OCI-LY7 (cell line): ENCODE measurements at regions not wholly inside any gene's neighbourhood (a gene's known extent, or its start where the extent isn't known, plus 50 kb on each side); places are given as distances from the start of the nearest gene placed in this dataset.

ENCODE experiments used
- BruUV-seq: library from RNA; stranded (reverse); fragments of 400-500 nt; replicated peaks from 2 replicates; lab custom pipeline; 2021; lab: Mats Ljungman, UMichigan
- CTCF ChIA-PET: fragments of 300-600 bp; sonication (Branson Sonifier 250); formaldehyde crosslinking; loops from one replicate; lab custom pipeline; 2022; ENCODE audit warnings: antibody characterized with exemption; ENCODE audit not compliant: unreplicated experiment; lab: Charles Lee
- POLR2A ChIA-PET: fragments of 300-600 bp; sonication (Branson Sonifier 250); formaldehyde crosslinking; loops from one replicate; lab custom pipeline; 2022; ENCODE audit warnings: antibody characterized with exemption; lab: Charles Lee
- DNase-seq: peaks from one replicate; pipeline ENCODE4 v3.0.0-alpha.2; 2015; ENCODE audit warnings: low spot score
- H2AFZ ChIP-seq: fragments of 200-600 bp; sonication (generic), shearing (Covaris generic); 2 replicates; pipeline ENCODE4 v1.6.1; 2014; ENCODE audit warnings: mild to moderate bottlenecking, antibody characterized with exemption, low read length, moderate library complexity
- H3K27ac ChIP-seq: fragments of 200-600 bp; sonication (generic); 2 replicates; pipeline ENCODE4 v1.5.1; 2014; ENCODE audit warnings: mixed run types, low read depth, mild to moderate bottlenecking, moderate library complexity, low read length, inconsistent platforms; ENCODE audit not compliant: poor library complexity, severe bottlenecking
- H3K36me3 ChIP-seq: fragments of 200-600 bp; sonication (generic); 2 replicates; pipeline ENCODE4 v1.6.1; 2014; ENCODE audit warnings: mild to moderate bottlenecking, antibody characterized with exemption, low read length, moderate library complexity, mixed read lengths; ENCODE audit not compliant: insufficient read depth
- H3K4me1 ChIP-seq: fragments of 200-600 bp; sonication (generic); 2 replicates; pipeline ENCODE4 v1.5.1; 2014; ENCODE audit warnings: mild to moderate bottlenecking, low read length; ENCODE audit not compliant: insufficient read depth, poor library complexity, severe bottlenecking
- H3K4me2 ChIP-seq: fragments of 200-600 bp; sonication (generic); 2 replicates; pipeline ENCODE4 v1.6.1; 2014; ENCODE audit warnings: mild to moderate bottlenecking, low read length
- H3K4me3 ChIP-seq: fragments of 200-600 bp; sonication (generic); 2 replicates; pipeline ENCODE4 v1.5.1; 2014; ENCODE audit warnings: mild to moderate bottlenecking, low read depth, low read length; ENCODE audit not compliant: poor library complexity, severe bottlenecking
- H3K79me2 ChIP-seq: fragments of 200-600 bp; sonication (generic); 2 replicates; pipeline ENCODE4 v1.6.1; 2016; ENCODE audit warnings: low read depth, mild to moderate bottlenecking, low read length, moderate library complexity, mixed read lengths; ENCODE audit not compliant: insufficient read depth
- H3K9me2 ChIP-seq: fragments of 200-600 bp; sonication (generic); 2 replicates; pipeline ENCODE4 v1.6.1; 2016; ENCODE audit warnings: mild to moderate bottlenecking, low read length, mixed read lengths; ENCODE audit not compliant: insufficient read depth
- H3K9me3 ChIP-seq: fragments of 200-600 bp; sonication (generic); 2 replicates; pipeline ENCODE4 v1.6.1; 2014; ENCODE audit warnings: mild to moderate bottlenecking, mixed run types, low read length, mixed read lengths
- H4K20me1 ChIP-seq: fragments of 200-600 bp; sonication (generic); 2 replicates; pipeline ENCODE4 v1.6.1; 2014; ENCODE audit warnings: mild to moderate bottlenecking, antibody characterized with exemption, low read length, moderate library complexity, mixed read lengths; ENCODE audit not compliant: insufficient read depth
- EZH2phosphoT487 ChIP-seq: fragments of 200-600 bp; sonication (generic); IDR thresholded peaks from 2 replicates; pipeline ENCODE4 v1.6.1; 2018; ENCODE audit warnings: low read depth, borderline replicate concordance, mild to moderate bottlenecking, mixed run types, antibody characterized with exemption, low read length, moderate library complexity, mixed read lengths
- intact Hi-C: fragments of 100-400 bp; cut with micrococcal nuclease; formaldehyde crosslinking; loops from one replicate; pipeline ENCODE4 v1.10.0; 2022; ENCODE audit not compliant: unreplicated experiment
- TF ChIP-seq, protein P1 (sequence below): fragments of 200-600 bp; sonication (generic); conservative IDR thresholded peaks from 2 replicates; pipeline ENCODE4 v1.5.1; 2014; ENCODE audit warnings: mild to moderate bottlenecking, antibody characterized with exemption, low read length, moderate library complexity, mixed read lengths

DNA sequence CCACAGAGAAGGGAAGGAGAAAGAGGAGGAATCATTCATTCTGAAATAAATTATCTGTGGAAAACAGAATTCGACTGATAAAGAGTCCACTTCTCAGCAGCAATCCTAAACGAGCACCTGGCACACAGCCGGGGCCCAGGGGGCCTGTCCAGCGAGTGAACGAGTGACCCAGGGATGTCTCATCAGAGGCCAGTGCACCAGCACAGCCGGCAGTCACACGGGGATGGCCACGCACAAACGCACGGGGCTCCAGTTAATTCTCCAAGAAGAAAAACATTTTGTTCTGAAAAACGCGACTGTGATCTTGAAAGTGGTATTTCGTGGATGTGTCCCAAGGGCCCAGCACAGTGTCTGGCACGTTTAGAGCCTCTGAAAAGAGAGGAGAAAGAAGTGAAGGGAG, 154.6 kb downstream of the BRD1 start:
- no peak overlapping the region for H3K4me3 ChIP-seq
- ChIA-PET POLR2A (no interaction called here), CTCF (no interaction called here)
- H2AFZ ChIP-seq: no peak overlapping the region
- no peak for TF ChIP-seq EZH2phosphoT487
- TF ChIP-seq, protein P1, sequence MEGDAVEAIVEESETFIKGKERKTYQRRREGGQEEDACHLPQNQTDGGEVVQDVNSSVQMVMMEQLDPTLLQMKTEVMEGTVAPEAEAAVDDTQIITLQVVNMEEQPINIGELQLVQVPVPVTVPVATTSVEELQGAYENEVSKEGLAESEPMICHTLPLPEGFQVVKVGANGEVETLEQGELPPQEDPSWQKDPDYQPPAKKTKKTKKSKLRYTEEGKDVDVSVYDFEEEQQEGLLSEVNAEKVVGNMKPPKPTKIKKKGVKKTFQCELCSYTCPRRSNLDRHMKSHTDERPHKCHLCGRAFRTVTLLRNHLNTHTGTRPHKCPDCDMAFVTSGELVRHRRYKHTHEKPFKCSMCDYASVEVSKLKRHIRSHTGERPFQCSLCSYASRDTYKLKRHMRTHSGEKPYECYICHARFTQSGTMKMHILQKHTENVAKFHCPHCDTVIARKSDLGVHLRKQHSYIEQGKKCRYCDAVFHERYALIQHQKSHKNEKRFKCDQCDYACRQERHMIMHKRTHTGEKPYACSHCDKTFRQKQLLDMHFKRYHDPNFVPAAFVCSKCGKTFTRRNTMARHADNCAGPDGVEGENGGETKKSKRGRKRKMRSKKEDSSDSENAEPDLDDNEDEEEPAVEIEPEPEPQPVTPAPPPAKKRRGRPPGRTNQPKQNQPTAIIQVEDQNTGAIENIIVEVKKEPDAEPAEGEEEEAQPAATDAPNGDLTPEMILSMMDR: no peak
- no peaks in the 10 kb centered on the region for H3K79me2 ChIP-seq
- no peak for DNase-seq
- H3K36me3 ChIP-seq: no peaks in the 10 kb centered on the region
- BruUV-seq: no TSS peak
- no peak overlapping the region for H3K27ac ChIP-seq
- intact Hi-C loops: no loop called here
- H3K4me1 ChIP-seq: no peaks in the 10 kb centered on the region
- no peaks in the 10 kb centered on the region for H3K9me3 ChIP-seq
- H3K4me2 ChIP-seq: no peak overlapping the region
- no peaks in the 10 kb centered on the region for H4K20me1 ChIP-seq
- no peaks in the 10 kb centered on the region for H3K9me2 ChIP-seq

DNA sequence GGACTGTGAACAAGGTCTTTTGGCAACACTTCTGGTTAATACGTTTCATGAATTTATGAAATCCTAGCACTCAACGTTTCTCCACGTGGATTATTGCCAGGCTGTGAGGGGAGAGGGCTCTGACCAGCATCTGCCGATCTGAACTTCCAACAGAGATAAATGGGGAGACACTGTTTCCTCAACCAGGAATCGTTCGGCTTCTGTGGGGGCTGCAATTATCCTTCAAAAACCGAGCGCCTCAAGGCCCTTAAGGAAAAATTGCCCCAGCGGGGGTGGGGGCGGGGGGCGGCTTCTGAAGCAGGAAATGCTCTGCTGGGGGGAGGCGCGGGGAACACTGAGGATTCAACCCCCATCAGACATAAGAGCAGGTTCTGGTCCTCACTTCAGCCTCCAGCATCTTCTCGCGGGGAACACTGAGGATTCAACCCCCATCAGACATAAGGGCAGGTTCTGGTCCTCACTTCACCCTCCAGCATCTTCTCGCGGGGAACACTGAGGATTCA, 155.6 kb downstream of the BRD1 start:
- no peak overlapping the region for H3K4me3 ChIP-seq
- intact Hi-C loops: no loop called here
- BruUV-seq: no TSS peak
- H3K79me2 ChIP-seq: no peaks in the 10 kb centered on the region
- no peak overlapping the region for H3K4me2 ChIP-seq
- no peak overlapping the region for H3K27ac ChIP-seq
- peaks cover 4% of the 10 kb centered on the region for H3K4me1 ChIP-seq
- no peaks in the 10 kb centered on the region for H3K9me2 ChIP-seq
- no peak overlapping the region for H2AFZ ChIP-seq
- TF ChIP-seq, protein P1: no peak
- TF ChIP-seq EZH2phosphoT487: no peak
- no peaks in the 10 kb centered on the region for H3K36me3 ChIP-seq
- H3K9me3 ChIP-seq: no peaks in the 10 kb centered on the region
- ChIA-PET CTCF (no interaction called here), POLR2A (no interaction called here)
- no peaks in the 10 kb centered on the region for H4K20me1 ChIP-seq
- no peak for DNase-seq

DNA sequence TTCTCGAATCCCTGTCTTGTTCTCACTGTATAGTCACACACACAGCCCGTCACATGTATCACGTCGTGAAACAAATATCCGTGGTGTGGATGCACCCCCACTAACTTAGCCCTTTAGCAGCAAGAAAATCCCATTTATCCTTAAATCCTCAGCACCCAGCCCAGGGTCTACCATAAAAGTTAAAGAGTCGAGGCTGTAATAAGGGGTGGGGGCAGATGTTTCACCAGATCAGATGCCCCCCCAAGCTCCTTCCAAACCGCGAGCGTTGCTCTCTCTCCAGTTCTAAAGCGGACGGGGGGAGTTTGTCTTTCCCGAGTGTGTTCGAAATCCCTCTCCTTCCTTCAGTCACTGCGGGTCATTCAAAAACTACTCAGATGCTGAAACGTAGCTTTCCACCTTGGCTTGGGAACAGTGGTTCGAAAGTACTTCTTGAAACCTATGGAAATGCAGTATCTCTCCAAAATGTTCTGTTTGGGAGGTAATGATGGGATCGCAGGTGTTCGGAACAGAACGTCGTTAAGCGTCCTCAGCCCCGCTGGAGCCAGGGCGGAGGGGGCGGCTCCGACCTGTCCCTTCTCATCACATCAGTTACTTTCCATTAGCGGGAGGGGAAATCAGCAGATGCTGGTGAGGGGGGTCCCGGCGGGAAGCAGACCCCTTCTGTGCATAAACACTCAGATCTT, 156.2 kb downstream of the BRD1 start:
- Histone ChIP-seq H3K79me2 (no peaks in the 10 kb centered on the region), H4K20me1 (no peaks in the 10 kb centered on the region), H3K4me2 (no peak overlapping the region), H3K4me3 (no peak overlapping the region), H3K9me2 (no peaks in the 10 kb centered on the region), H3K4me1 (peaks cover 10% of the 10 kb centered on the region), H3K9me3 (no peaks in the 10 kb centered on the region), H2AFZ (no peak overlapping the region), H3K36me3 (no peaks in the 10 kb centered on the region), H3K27ac (no peak overlapping the region)
- no peak for TF ChIP-seq EZH2phosphoT487
- TF ChIP-seq, protein P1: no peak
- BruUV-seq: no TSS peak
- POLR2A ChIA-PET: no interaction called here
- CTCF ChIA-PET: no interaction called here
- intact Hi-C loops: no loop called here
- no peak for DNase-seq
